Activated T-helper 9 cell treated with anti-CD3 and anti-CD28 coated beads, Interleukin-2, amount 50 U/mL, for 16 hours (primary cell): ENCODE measurements at regions not wholly inside any gene's neighbourhood (a gene's known extent, or its start where the extent isn't known, plus 50 kb on each side); places are given as distances from the start of the nearest gene placed in this dataset.

ENCODE experiments used
- DNase-seq: peaks from one replicate; pipeline ENCODE4 v3.0.0-alpha.2; 2020; ENCODE audit warnings: low read depth

DNA sequence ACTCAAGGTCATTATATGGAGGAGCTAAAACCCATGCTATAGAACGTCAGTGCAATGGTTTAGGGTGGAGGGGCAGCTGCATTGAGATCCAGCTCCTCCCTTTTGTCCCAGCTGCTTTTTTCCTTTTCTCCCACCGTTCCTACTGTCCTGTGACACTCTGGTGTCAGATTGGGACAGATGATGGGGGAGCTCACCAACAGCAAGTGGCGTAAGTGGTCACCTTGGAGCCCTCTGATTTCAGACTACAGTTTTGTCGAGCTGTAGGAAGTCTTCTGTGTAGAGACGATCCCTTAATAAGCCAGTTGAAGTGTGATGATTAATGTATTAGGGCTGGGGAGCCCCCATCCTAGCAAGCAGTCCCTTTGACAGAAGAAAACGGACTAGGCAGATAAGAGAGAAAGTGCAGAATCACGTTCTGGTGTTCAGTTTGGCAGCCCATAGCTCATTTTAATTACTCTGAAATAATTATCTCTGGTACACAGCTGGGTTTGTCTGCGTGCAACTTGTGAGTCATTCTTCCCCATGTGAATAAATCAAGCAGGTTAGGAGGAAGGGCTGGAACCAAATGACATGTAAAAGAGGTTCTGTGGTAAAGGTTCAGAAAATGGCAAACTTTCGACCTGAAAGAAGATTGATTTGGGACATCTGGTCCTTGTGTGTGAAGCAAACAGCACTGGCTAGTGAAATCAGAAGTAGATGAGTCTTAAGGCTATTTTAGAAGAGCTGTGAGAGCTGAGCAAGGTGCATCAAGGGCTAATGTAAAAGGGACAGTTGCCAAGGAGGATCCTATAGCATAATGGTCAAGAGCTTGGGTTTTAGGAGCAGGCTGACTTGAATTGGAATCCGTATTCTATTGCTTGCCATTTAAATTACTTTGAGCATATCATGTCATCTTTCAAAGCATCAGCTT, 241.4 kb downstream of the EDEM1 start:
- no peak for DNase-seq

- DNase-seq: no peak
These were observed 242.0 kb downstream of the EDEM1 start for GRCh38 chr3:5429517-5429890.

DNA sequence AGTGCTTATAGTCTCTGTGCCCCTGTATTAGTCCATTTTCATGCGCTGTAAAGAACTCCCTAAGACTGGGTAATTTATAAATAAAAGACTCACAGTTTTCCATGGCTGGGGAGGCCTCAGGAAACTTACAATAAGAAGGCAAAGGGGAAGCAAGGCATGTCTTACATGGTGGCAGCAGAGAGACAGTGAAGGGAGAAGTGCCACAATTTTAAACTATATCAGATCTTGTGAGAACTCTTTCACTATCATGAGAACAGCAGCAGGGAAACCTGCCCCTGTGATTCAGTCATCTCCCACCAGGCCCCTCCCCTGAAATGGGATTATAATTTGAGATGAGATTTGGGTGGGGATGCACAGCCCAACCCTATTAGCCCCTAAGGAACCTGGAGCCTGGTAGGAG, 243.2 kb downstream of the EDEM1 start:
- DNase-seq: no peak

- DNase-seq: no peak
These were observed 243.6 kb downstream of the EDEM1 start for GRCh38 chr3:5431146-5431545.

DNA sequence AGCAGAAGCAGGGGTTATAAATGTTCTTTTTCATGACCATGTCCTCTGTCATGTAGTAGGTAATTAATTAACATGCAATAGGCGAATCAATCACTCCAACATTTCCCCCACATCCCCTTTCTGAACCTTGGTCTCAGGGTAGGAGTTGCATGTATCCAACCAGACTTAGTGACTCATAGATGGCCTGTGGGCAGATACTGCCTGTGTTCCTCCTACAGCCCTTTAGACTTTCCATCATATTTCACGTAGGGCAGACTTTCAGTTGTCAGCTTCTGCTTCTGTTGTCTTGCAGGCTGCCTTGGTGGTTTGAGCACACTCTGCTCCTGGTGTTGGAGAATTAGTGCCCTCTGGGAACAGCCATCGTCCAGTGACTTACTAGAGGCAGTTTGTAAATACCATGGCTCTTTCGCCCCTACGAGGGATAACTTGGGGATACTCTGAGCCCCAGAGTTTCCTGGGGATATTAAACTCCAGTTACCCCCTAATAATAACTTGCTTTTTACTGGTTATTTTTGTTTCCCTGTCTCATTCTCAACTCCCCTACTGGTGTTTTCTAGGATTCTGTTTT, 244.4 kb downstream of the EDEM1 start:
- no peak for DNase-seq

GRCh38 chr3:5437296-5437782, 249.8 kb downstream of the EDEM1 start:
- DNase-seq: no peak

DNA sequence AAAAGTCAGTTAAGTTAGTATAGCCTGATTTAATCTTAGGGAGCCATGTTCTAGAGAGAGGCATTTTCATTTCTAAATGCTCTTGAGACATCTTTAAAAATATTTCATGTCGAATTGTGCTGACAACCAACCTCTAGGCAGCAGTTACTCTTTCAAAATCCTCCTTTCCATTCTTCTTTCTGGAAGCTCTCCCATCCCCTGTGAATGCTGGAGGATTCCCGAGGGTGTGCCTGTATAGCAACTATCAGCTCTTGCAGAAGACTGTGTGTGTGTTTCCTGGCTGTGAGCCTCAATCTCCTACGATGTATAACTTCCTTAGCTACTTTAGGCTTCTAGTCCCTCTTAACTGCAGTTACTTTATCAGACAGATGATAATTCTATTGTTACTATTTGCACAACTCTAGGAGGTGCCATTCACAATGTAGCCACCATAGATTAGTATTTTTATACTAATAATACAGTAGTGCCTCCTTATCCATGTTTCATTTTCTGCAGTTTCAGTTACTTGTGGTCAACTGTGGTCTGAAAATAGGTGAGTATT, 250.3 kb downstream of the EDEM1 start:
- no peak for DNase-seq

DNA sequence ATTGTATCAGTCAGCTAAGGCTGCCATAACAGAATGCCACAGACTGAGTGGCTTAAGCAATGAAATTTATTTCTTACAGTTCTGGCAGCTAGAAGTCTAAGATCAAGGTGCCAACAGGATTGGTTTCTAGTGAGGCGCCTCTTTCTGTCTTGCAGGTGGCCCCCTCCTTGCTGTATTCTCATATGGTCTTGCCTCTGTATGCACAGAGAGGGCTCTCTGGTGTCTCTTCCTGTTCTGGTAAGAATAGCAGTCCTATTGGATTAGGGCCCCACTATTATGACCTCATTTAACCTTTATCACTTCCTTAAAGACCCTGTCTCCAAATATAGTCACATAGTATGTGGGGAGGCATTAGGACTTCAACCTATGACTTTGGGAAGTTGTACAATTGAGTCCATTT, 253.9 kb downstream of the EDEM1 start:
- no peak for DNase-seq

- no peak for DNase-seq
These were observed 254.7 kb downstream of the EDEM1 start for GRCh38 chr3:5442106-5442785.

GRCh38 chr3:5442786-5443138, 255.3 kb downstream of the EDEM1 start:
- no peak for DNase-seq

DNA sequence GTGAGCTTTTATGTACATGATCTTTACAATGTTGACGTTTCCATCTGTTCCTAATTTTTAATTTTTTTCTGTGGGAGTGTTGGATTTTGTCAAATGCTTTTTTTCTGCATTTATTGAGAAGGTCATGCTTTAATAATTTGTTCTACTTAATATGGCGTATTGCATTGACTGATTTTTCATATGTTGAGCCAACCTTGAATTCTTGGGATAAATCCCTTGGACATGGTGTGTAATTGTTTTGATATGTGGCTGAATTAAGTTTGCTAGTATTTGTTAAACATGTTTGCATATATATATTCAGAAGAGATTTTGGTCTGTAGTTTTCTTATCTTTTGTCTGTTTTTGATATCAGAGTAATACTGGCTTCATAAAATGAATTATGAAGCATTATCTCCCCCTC, 256.7 kb downstream of the EDEM1 start:
- no peak for DNase-seq

DNA sequence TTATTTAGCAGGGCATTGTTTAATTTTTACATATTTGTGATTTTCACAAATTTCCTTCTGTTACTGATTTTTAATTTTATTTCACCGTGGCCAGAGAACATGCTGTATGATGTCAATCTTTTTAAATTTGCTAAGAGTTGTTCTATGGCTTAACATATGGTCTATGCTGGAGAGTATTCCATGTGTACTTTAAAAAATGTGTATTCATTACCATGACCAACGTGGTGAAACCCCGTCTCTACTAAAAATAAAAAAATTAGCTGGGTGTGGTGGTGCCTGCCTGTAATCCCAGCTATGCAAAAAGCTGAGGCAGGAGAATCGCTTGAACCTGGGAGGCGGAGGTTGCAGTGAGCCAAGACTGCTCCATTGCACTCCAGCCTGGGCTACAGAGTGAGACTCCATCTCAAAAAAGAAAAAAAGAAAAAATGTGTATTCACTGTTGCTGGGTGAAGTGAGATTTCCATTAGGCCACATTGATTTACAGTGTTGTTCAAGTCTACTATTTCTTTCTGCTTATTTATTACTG, 258.2 kb downstream of the EDEM1 start:
- DNase-seq: no peak

GRCh38 chr3:5448246-5448645, 260.7 kb downstream of the EDEM1 start:
- no peak for DNase-seq

DNA sequence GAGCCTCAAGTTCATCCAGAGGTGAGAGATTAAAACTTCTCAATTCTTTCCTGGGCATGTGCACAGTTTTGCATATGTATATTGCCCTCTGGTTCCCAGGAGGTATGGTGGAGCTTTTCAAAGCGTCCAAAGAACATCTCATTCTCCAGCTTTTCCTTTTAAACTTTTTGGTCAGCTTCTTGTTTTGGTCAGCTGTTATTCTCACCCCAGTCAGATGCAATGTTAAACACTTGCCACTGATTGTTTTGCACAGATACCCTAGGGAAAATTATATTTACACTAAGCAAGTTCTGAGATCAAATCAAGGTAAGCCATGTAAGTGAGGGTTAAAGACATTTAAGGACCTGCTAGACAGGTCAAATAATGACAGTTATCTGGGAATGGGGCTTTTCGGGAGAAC, 261.3 kb downstream of the EDEM1 start:
- DNase-seq: no peak

DNA sequence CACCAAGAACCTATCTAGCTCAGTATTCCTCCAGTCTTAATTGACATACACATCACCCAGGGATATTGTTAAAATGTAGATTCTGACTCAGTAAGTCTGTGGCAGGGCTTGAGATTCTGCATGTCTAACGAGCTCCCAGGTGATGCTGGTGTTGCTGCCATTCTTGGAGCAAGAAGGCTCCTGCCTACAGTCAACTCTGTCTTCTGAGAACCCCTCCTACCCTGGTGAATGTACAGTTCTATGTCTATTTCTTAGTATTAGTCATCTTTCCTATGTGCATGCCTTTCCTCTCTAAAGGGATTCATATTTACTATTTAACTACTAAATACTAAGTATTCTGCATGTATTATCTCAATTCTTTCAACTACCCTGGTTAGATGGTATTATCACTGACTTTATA, 268.7 kb downstream of the EDEM1 start:
- no peak for DNase-seq

GRCh38 chr3:5458526-5458925, 271.0 kb downstream of the EDEM1 start:
- DNase-seq: no peak

DNA sequence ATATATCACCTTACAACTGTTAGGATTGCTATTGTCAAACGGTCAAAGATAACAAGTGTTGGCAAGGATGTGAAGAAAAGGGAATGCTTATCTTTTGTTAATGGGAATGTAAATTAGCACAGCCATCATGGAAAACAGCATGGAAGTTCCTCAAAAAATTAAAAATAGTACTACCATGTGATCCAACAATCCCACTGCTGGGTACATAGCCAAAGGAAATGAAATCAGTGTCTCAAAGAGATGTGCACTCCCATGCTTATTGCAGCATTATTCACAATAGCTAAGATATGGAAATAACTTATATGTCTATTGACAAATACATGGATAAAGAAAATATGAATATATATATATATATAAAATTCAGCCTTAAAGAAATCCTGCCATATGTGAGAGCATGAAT, 274.6 kb downstream of the EDEM1 start:
- no peak for DNase-seq

- no peak for DNase-seq
These were observed 276.5 kb downstream of the EDEM1 start for GRCh38 chr3:5463991-5464390.

- no peak for DNase-seq
These were observed 277.1 kb downstream of the EDEM1 start for GRCh38 chr3:5464649-5465048.

DNA sequence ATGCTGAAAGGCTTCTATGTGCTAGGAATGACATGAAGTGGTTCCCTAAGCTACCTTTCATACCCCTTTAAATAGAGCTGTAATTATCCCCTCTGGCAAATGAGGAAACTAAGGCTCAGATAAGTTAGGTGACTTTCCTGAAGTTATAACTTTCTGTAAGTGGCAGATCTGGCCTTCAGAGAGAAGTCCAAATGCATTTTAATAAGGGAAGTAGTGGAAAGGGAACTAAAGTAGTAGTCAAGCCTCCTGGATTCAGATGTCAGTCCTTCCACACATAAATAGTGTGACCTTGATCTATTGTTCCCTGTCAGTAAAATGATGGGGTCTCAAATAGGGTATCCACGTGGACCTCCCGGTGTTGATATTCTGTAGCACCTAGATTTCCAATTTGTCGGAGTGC, 277.7 kb downstream of the EDEM1 start:
- DNase-seq: no peak

DNA sequence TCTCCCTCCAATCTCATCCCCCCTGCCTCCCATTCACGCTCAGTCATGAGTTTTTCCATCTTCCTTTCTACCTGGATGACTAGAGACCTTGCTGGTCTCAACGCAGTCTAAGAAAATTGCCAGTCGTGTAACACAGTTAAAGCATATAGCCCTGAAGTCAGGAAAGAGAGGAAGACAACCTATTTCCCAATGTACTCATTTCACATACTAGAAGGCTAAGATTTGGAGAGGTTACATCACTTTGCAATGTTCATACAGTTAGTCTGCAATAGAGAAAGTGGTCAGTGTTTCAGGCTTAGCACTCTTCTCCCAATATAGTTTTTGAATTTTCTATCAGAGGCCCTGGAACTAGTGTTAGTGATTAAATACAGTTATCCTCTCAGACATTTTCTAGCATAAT, 278.6 kb downstream of the EDEM1 start:
- no peak for DNase-seq

DNA sequence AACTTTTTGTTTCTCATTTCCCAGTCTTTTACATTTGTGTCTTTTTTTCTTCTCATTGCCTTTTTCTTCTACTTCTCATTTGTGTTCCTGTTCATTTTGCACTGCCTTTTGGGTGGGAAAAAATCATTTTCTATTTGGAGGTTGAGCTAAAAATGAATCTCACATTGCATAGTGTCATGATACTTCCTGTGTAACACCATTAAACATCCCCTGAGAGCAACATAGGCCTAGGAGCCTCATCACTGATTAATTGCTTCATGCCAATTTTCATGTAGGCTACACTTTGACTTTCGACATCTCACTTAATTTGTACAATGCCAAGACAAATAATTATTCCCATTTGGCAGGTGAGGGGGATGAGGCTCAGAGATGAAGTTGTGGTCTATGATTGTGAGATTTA, 279.2 kb downstream of the EDEM1 start:
- DNase-seq: no peak

DNA sequence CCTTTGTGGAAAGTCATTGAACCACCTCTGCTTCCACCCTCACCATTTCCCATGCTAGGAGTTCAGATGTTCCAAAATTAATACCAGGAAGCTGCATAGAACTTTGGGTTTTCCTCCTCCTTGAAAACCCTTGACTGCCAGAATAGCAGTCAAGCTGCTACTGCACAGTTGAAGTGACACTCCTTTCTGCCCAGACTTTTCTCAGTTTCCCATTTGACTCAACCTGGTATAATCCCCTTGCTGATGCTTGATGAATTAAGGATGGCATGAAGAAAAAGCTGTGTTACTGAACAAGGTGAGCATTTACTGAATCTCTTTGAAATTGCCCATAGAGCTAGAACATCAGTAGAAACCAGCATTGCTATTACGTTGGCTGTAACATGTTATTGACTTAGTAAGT, 286.0 kb downstream of the EDEM1 start:
- DNase-seq: no peak
